ENCODE measurements at regions not wholly inside any gene's neighbourhood (a gene's known extent, or its start where the extent isn't known, plus 50 kb on each side); places are given as distances from the start of the nearest gene placed in this dataset.

GRCh38 chr2:128449226-128450061, 130.8 kb upstream of the HS6ST1 start:
- DNase-seq (ENCODE audit: low read depth, low spot score), result peak; percentile 54

GRCh38 chr2:128450211-128451024, 131.8 kb upstream of the HS6ST1 start:
- DNase-seq (ENCODE audit: low read depth, low spot score), result no peak

GRCh38 chr2:128451084-128452023, 132.7 kb upstream of the HS6ST1 start:
- DNase-seq (ENCODE audit: low read depth, low spot score), result no peak

- no peak for DNase-seq (ENCODE audit: low read depth, low spot score)
Observed at GRCh38 chr2:128452024-128452411, 133.3 kb upstream of the HS6ST1 start.

GRCh38 chr2:128452536-128453530, 134.2 kb upstream of the HS6ST1 start:
- no peak for DNase-seq (ENCODE audit: low read depth, low spot score)

- DNase-seq (ENCODE audit: low read depth, low spot score), result no peak
Observed at GRCh38 chr2:128454980-128455720, 136.5 kb upstream of the HS6ST1 start.

- no peak for DNase-seq (ENCODE audit: low read depth, low spot score)
Observed at GRCh38 chr2:128455721-128456050, 137.0 kb upstream of the HS6ST1 start.

- DNase-seq (ENCODE audit: low read depth, low spot score), result no peak
Observed at GRCh38 chr2:128456281-128456680, 137.6 kb upstream of the HS6ST1 start.

- no peak for DNase-seq (ENCODE audit: low read depth, low spot score)
Observed at GRCh38 chr2:128457006-128457604, 138.4 kb upstream of the HS6ST1 start.

GRCh38 chr2:128457716-128458115, 139.0 kb upstream of the HS6ST1 start:
- DNase-seq (ENCODE audit: low read depth, low spot score), result no peak

- DNase-seq (ENCODE audit: low read depth, low spot score), result no peak
Observed at GRCh38 chr2:128458505-128458904, 139.8 kb upstream of the HS6ST1 start.

GRCh38 chr2:128464456-128464855, 145.8 kb upstream of the HS6ST1 start:
- DNase-seq (ENCODE audit: low read depth, low spot score), result no peak

GRCh38 chr2:128465246-128466170, 146.8 kb upstream of the HS6ST1 start:
- DNase-seq (ENCODE audit: low read depth, low spot score), result no peak

GRCh38 chr2:128466376-128466775, 147.7 kb upstream of the HS6ST1 start:
- DNase-seq (ENCODE audit: low read depth, low spot score), result no peak

- DNase-seq (ENCODE audit: low read depth, low spot score), result no peak
Observed at GRCh38 chr2:128466776-128467175, 148.1 kb upstream of the HS6ST1 start.

GRCh38 chr2:128467321-128467969, 148.8 kb upstream of the HS6ST1 start:
- no peak for DNase-seq (ENCODE audit: low read depth, low spot score)

- DNase-seq (ENCODE audit: low read depth, low spot score), result no peak
Observed at GRCh38 chr2:128468186-128468920, 149.7 kb upstream of the HS6ST1 start.
